Neural progenitor cell (in vitro differentiated cells): ENCODE measurements at regions not wholly inside any gene's neighbourhood (a gene's known extent, or its start where the extent isn't known, plus 50 kb on each side); places are given as distances from the start of the nearest gene placed in this dataset.

ENCODE experiments used
- CTCF ChIP-seq: fragments of 200-600 bp; sonication (generic); IDR thresholded peaks from 2 replicates; pipeline ENCODE4 v1.5.1; 2017; ENCODE audit warnings: antibody characterized with exemption, mild to moderate bottlenecking
- EZH2phosphoT487 ChIP-seq: fragments of 200-600 bp; sonication (generic); IDR thresholded peaks from 2 replicates; pipeline ENCODE4 v1.6.1; 2017; ENCODE audit warnings: antibody characterized with exemption

GRCh38 chr13:79079351-79079839 is 326.7 kb downstream of the RBM26 start:
- TF ChIP-seq CTCF (no peak), EZH2phosphoT487 (no peak)
